GM21423 (cell line): ENCODE measurements at regions not wholly inside any gene's neighbourhood (a gene's known extent, or its start where the extent isn't known, plus 50 kb on each side); places are given as distances from the start of the nearest gene placed in this dataset.

ENCODE experiments used
- ATAC-seq: cut with Tn5 transposase; IDR thresholded peaks from one replicate; pipeline ENCODE4 v1.9.1; 2021; ENCODE audit warnings: mild to moderate bottlenecking, moderate library complexity; ENCODE audit not compliant: unreplicated experiment

GRCh38 chr14:64639340-64639821 lies 64.8 kb upstream of the PLEKHG3 start:
- peak; percentile 65 for ATAC-seq

DNA sequence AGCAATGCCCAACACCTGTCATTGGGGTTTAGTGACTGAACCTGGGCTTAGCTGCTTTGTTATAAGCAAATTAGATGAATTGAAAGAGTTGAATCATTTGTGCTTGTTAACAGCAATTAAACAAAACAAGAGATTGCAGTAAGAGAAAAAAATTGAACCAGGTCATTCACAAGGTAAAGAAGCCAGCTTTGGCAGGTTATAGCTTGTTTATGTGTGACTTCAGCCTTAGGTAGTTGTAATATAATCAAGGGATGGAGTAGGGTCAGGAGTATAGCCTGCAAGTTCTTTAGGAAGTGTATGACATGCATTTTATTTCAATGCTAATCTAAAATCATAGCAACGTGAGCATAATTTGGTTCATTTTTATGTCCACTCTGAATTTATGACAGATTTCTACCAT lies 63.4 kb upstream of the PLEKHG3 start:
- ATAC-seq, result no peak

- ATAC-seq, result no peak
Observed at GRCh38 chr14:64641760-64642159, 62.5 kb upstream of the PLEKHG3 start.

GRCh38 chr14:64643709-64644108 lies 60.5 kb upstream of the PLEKHG3 start:
- no peak for ATAC-seq

DNA sequence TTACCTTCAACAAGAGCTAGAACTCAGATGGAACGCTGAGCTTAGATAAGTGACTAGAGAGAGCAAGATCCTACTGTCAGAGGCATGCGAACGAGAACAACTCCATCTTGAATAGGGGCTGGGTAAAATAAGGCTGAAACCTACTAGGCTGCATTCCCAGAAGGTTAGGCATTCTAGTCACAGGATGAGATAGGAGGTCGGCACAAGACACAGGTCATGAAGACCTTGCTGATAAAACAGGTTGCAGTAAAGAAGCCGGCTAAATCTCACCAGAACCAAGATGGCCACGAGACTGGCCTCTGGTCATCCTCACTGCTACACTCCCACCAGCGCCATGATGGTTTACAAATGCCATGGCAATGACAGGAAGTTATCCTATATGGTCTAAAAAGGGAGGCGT lies 59.6 kb upstream of the PLEKHG3 start:
- ATAC-seq, result no peak

GRCh38 chr14:64645220-64645892 lies 58.9 kb upstream of the PLEKHG3 start:
- no peak for ATAC-seq

DNA sequence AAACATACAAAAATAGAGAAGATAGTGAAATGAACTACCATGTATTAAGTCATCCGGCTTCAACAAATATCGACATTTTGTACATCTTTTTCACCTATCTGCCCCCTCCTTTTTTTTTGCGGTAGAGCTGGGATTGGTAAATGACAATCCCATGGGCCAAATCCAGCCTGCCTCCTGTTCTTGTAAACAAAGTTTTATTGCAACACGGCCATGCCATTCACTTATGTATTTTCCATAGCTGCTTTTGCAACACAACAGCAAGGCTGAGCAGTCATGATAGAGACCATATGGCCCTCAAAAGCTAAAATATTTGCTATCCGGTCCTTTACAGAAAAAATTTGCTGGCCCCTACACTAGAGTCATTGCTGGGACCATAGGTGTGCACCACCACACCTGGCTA lies 58.1 kb upstream of the PLEKHG3 start:
- no peak for ATAC-seq

DNA sequence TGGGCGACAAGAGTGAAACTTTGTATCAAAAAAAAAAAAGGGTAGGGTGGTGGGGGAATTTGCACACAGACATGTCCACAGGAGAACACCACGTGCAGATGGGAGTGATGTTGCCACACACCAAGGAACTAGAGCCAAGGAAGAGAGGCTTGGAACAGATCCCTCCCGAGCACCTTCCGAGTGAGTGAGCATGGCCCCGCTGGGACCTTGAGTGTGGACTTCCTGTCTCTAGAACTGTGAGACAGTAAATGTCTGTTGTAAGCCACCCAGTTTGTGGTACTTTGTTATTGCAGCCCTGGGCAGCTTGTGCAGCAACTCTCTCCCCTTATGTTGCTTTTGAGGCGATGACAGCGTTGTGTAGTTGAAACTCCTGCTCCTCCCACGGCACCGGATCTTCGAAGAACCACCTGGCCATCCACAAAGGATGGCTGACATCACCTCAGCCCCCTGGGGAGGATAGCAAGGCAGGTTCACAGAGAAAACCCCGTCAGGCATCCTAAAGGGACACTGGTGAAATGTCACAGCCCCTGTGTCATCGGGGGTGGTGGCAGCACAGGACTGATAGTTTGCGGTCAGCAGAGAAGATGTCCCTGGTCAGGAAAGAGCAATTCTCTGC lies 54.7 kb upstream of the PLEKHG3 start:
- ATAC-seq, result no peak

GRCh38 chr14:64653900-64654245 lies 50.4 kb upstream of the PLEKHG3 start:
- ATAC-seq, result no peak

GRCh38 chr14:64654246-64654900 lies 49.9 kb upstream of the PLEKHG3 start:
- no peak for ATAC-seq
